ENCODE measurements at regions not wholly inside any gene's neighbourhood (a gene's known extent, or its start where the extent isn't known, plus 50 kb on each side); places are given as distances from the start of the nearest gene placed in this dataset.
"Not testable (repeated sequence)": the region's sequence is repeated elsewhere in the genome, so short reads cannot be mapped to it uniquely, and the experiment has no call there.

- DNase-seq, result no peak
These were observed 207.9 kb upstream of the GADL1 start for GRCh38 chr3:31102196-31102879.

- no peak for DNase-seq
These were observed 208.7 kb upstream of the GADL1 start for GRCh38 chr3:31103181-31103580.

GRCh38 chr3:31103623-31104180, 209.2 kb upstream of the GADL1 start:
- DNase-seq, result no peak

GRCh38 chr3:31105011-31105410, 210.6 kb upstream of the GADL1 start:
- DNase-seq, result no peak

- no peak for DNase-seq
These were observed 211.1 kb upstream of the GADL1 start for GRCh38 chr3:31105438-31106077.

- no peak for DNase-seq
These were observed 211.7 kb upstream of the GADL1 start for GRCh38 chr3:31106204-31106603.

GRCh38 chr3:31106912-31107311, 212.5 kb upstream of the GADL1 start:
- no peak for DNase-seq

- DNase-seq, result no peak
These were observed 220.4 kb upstream of the GADL1 start for GRCh38 chr3:31114929-31115283.

GRCh38 chr3:31115531-31115930, 221.1 kb upstream of the GADL1 start:
- DNase-seq, result not testable (repeated sequence)

GRCh38 chr3:31116651-31117050, 222.2 kb upstream of the GADL1 start:
- DNase-seq, result no peak

GRCh38 chr3:31117854-31118253, 223.4 kb upstream of the GADL1 start:
- DNase-seq, result no peak

- DNase-seq, result no peak
These were observed 229.9 kb upstream of the GADL1 start for GRCh38 chr3:31124373-31124772.

GRCh38 chr3:31125413-31126020, 231.1 kb upstream of the GADL1 start:
- DNase-seq, result no peak

- no peak for DNase-seq
These were observed 234.8 kb upstream of the GADL1 start for GRCh38 chr3:31129241-31129640.

- DNase-seq, result no peak
These were observed 237.8 kb upstream of the GADL1 start for GRCh38 chr3:31132132-31132769.

GRCh38 chr3:31133541-31133940, 239.1 kb upstream of the GADL1 start:
- DNase-seq, result no peak

- DNase-seq, result no peak
These were observed 241.1 kb upstream of the GADL1 start for GRCh38 chr3:31135546-31135945.

GRCh38 chr3:31137718-31138465, 243.4 kb upstream of the GADL1 start:
- no peak for DNase-seq

GRCh38 chr3:31140470-31140869, 246.0 kb upstream of the GADL1 start:
- no peak for DNase-seq

GRCh38 chr3:31142139-31142538, 247.7 kb upstream of the GADL1 start:
- no peak for DNase-seq

GRCh38 chr3:31142543-31142942, 248.1 kb upstream of the GADL1 start:
- no peak for DNase-seq

- DNase-seq, result no peak
These were observed 250.6 kb upstream of the GADL1 start for GRCh38 chr3:31145062-31145461.

- DNase-seq, result no peak
These were observed 253.1 kb upstream of the GADL1 start for GRCh38 chr3:31147550-31147949.

Data from retina (tissue), 1 donor.